ENCODE measurements at regions not wholly inside any gene's neighbourhood (a gene's known extent, or its start where the extent isn't known, plus 50 kb on each side); places are given as distances from the start of the nearest gene placed in this dataset.

DNA sequence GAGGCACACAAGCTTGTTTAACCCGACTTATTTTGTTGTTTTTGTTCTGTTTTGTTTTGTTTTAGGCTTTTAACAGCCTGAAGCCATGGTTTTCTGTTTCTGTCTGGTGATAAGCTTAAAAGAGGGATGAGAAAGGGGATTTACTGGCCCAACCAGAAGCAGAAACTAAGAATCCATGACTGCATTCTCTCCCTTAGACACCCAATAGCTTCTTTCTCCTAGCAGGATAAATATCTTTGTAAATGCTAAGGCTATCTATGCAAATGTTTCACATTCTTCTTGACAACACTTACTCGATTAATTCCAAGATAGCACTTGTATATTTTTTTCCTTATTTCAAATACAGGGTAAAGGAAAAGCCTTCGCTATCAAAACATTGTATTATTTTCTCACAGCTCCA, 53.7 kb upstream of the SMAD1 start:
- Histone ChIP-seq H3K79me2 (ENCODE audit: control insufficient read depth, insufficient read depth, low read length) (no peaks in the 10 kb centered on the region), H4K20me1 (replicated peaks; ENCODE audit: control insufficient read depth, extremely low read depth, insufficient read depth, low read length) (no peaks in the 10 kb centered on the region), H3K36me3 (ENCODE audit: control insufficient read depth in 2 of 2, extremely low read depth in 1 of 2, insufficient read depth in 2 of 2, low read length in 2 of 2) (no peaks in the 10 kb centered on the region), H3K27ac (ENCODE audit: insufficient read depth, low read depth, low read length) (no peak overlapping the region), H3K9me1 (replicated peaks; ENCODE audit: control insufficient read depth, extremely low read depth, insufficient read depth, low read length) (no peaks in the 10 kb centered on the region), H3K4me2 (ENCODE audit: insufficient read depth, low read length) (no peak overlapping the region), H3K4me1 (ENCODE audit: control insufficient read depth, extremely low read depth, insufficient read depth, low read length) (no peaks in the 10 kb centered on the region), H3K4me3 (replicated peaks in 1 of 3; ENCODE audit: insufficient read depth in 1 of 3, low read depth in 1 of 3, low read length in 3 of 3) (no peak overlapping the region), H3K27me3 (ENCODE audit: control insufficient read depth in 2 of 2, insufficient read depth in 2 of 2, low read length in 2 of 2) (no peaks in the 10 kb centered on the region), H3K9me3 (replicated peaks; ENCODE audit: control insufficient read depth, insufficient read depth, low read length) (no peaks in the 10 kb centered on the region), H2AFZ (ENCODE audit: low read depth, low read length) (no peak overlapping the region), H3K9ac (replicated peaks; ENCODE audit: extremely low read depth, insufficient read depth, low read length) (no peak overlapping the region)
- DNase-seq (ENCODE audit: low read depth, low spot score) = no peak
- CTCF ChIA-PET = interaction anchor here (0.7 to 2.2 kb wide), 4 partner anchors 22 to 181 kb away, joined by 3 to 6 read pairs (median 3); no protein-coding TSS in a partner anchor
- POLR2A ChIA-PET = no interaction called here
- dilution Hi-C loops (cut with MboI; ENCODE audit: extremely low pct_ligation_motif_present, low sequenced_read_pairs) = no loop called here
- TF ChIP-seq POLR2A (IDR thresholded peaks at IDR 0.05; ENCODE audit: low read depth, low read length) = no peak
- no peak for TF ChIP-seq GATA2 (IDR thresholded peaks at IDR 0.05; ENCODE audit: insufficient read depth, insufficient read length, low read depth, low read length)
- no peak for TF ChIP-seq MYC (IDR thresholded peaks at IDR 0.05; ENCODE audit: low read depth, low read length)
- TF ChIP-seq FOS (IDR thresholded peaks at IDR 0.05; ENCODE audit: borderline replicate concordance, insufficient read depth, low read length) = no peak
- TF ChIP-seq, protein P1, sequence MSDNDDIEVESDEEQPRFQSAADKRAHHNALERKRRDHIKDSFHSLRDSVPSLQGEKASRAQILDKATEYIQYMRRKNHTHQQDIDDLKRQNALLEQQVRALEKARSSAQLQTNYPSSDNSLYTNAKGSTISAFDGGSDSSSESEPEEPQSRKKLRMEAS (IDR thresholded peaks at IDR 0.05; ENCODE audit: insufficient read depth, insufficient read length) = no peak
- TF ChIP-seq, protein P2, sequence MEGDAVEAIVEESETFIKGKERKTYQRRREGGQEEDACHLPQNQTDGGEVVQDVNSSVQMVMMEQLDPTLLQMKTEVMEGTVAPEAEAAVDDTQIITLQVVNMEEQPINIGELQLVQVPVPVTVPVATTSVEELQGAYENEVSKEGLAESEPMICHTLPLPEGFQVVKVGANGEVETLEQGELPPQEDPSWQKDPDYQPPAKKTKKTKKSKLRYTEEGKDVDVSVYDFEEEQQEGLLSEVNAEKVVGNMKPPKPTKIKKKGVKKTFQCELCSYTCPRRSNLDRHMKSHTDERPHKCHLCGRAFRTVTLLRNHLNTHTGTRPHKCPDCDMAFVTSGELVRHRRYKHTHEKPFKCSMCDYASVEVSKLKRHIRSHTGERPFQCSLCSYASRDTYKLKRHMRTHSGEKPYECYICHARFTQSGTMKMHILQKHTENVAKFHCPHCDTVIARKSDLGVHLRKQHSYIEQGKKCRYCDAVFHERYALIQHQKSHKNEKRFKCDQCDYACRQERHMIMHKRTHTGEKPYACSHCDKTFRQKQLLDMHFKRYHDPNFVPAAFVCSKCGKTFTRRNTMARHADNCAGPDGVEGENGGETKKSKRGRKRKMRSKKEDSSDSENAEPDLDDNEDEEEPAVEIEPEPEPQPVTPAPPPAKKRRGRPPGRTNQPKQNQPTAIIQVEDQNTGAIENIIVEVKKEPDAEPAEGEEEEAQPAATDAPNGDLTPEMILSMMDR (IDR thresholded peaks at IDR 0.05; ENCODE audit: extremely low read depth in 1 of 2, insufficient read depth in 1 of 2, low read depth in 1 of 2, low read length in 2 of 2) = no peak
- no peak for TF ChIP-seq JUN (IDR thresholded peaks at IDR 0.05; ENCODE audit: borderline replicate concordance, insufficient read depth, insufficient read length, low read depth)
- TF ChIP-seq EZH2 (IDR thresholded peaks at IDR 0.05; ENCODE audit: borderline replicate concordance, low read depth, low read length, severe bottlenecking) = no peak
- TF ChIP-seq POLR2AphosphoS5 (IDR thresholded peaks at IDR 0.05; ENCODE audit: insufficient read depth, low read depth, low read length) = no peak
- no TSS peak for BruUV-seq (replicated peaks)
- intact Hi-C loops (cut with micrococcal nuclease) = no loop called here
- no peak for FAIRE-seq

All from endothelial cell of umbilical vein (primary cell).